ENCODE measurements at regions not wholly inside any gene's neighbourhood (a gene's known extent, or its start where the extent isn't known, plus 50 kb on each side); places are given as distances from the start of the nearest gene placed in this dataset.

GRCh38 chr10:75314570-75314969 is 78.8 kb upstream of the COMTD1 start:
- TF ChIP-seq ELK4 (IDR thresholded peaks at IDR 0.05; ENCODE audit: borderline replicate concordance, low read depth, low read length) = no peak
- TF ChIP-seq, protein P1, sequence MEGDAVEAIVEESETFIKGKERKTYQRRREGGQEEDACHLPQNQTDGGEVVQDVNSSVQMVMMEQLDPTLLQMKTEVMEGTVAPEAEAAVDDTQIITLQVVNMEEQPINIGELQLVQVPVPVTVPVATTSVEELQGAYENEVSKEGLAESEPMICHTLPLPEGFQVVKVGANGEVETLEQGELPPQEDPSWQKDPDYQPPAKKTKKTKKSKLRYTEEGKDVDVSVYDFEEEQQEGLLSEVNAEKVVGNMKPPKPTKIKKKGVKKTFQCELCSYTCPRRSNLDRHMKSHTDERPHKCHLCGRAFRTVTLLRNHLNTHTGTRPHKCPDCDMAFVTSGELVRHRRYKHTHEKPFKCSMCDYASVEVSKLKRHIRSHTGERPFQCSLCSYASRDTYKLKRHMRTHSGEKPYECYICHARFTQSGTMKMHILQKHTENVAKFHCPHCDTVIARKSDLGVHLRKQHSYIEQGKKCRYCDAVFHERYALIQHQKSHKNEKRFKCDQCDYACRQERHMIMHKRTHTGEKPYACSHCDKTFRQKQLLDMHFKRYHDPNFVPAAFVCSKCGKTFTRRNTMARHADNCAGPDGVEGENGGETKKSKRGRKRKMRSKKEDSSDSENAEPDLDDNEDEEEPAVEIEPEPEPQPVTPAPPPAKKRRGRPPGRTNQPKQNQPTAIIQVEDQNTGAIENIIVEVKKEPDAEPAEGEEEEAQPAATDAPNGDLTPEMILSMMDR (tag by site-specific recombination; IDR thresholded peaks at IDR 0.05) = no peak
- no peak for TF ChIP-seq TCF7L2 (IDR thresholded peaks at IDR 0.05; ENCODE audit: borderline replicate concordance, low read depth, low read length)
- TF ChIP-seq ZNF664 (tag by site-specific recombination; IDR thresholded peaks at IDR 0.05) = no peak

Measured in HEK293 (cell line).